HepG2 (cell line): ENCODE measurements at regions not wholly inside any gene's neighbourhood (a gene's known extent, or its start where the extent isn't known, plus 50 kb on each side); places are given as distances from the start of the nearest gene placed in this dataset.

Experiments
- ATAC-seq: fragments of 200-7000 bp; cut with Tn5 transposase; 3 replicates; pipeline ENCODE4 v1.9.1; 2020; ENCODE audit warnings: mild to moderate bottlenecking, moderate library complexity
- BruUV-seq: library from RNA; stranded (reverse); fragments of 400-500 nt; replicated peaks from 2 replicates; lab custom pipeline; 2021; lab: Mats Ljungman, UMichigan
- CTCF ChIA-PET: fragments of 300-600 bp; formaldehyde crosslinking; extraction: SDS; loops from one replicate; lab custom pipeline; 2021; ENCODE audit warnings: low total read pairs, inconsistent platforms, low intra/inter-chr PET ratio; lab: Yijun Ruan, JAX
- POLR2A ChIA-PET: fragments of 350-600 bp; sonication (Branson Sonifier 250); formaldehyde crosslinking; loops from one replicate; lab custom pipeline; 2020; ENCODE audit warnings: antibody characterized with exemption, inconsistent platforms; lab: Yijun Ruan, JAX
- DNase-seq: peaks from one replicate; pipeline ENCODE4 v3.0.0-alpha.2; 2015; ENCODE audit warnings: low spot score
- FAIRE-seq: peaks from 3 replicates; lab custom pipeline; 2011; peaks lifted over from hg19 to GRCh38; lab: Jason Lieb, UNC
- H2AFZ ChIP-seq: one replicate; pipeline ENCODE4 v1.6.1; 2011; ENCODE audit warnings: low read length, inconsistent platforms
- H3K27ac ChIP-seq: fragments of 300-600 bp; 3 replicates; pipeline ENCODE4 v1.8.0; 2011; ENCODE audit warnings: mixed run types, mild to moderate bottlenecking, mixed read lengths, low read length, inconsistent platforms; ENCODE audit not compliant: insufficient read depth; ENCODE audit errors: extremely low read length
- H3K27me3 ChIP-seq, 2 experiments: fragments of 200-600 bp in 1 of 2; 2 replicates in 1 of 2; 3 replicates in 1 of 2; pipeline versions ENCODE4 v1.6.0 to v1.8.0; 2011; ENCODE audit warnings: low read length in 2 of 2, mild to moderate bottlenecking in 2 of 2, moderate library complexity in 2 of 2, inconsistent platforms in 1 of 2; ENCODE audit not compliant: insufficient read depth in 2 of 2, control insufficient read depth in 1 of 2
- H3K36me3 ChIP-seq, 2 experiments: fragments of 200-600 bp in 1 of 2; replicated peaks in 1 of 2; 2 replicates in 1 of 2; 3 replicates in 1 of 2; pipeline versions ENCODE4 v1.5.1 to v1.8.0; 2011; ENCODE audit warnings: low read length in 2 of 2, inconsistent platforms in 1 of 2; ENCODE audit not compliant: insufficient read depth in 2 of 2, control insufficient read depth in 1 of 2
- H3K4me1 ChIP-seq: 2 replicates; pipeline ENCODE4 v1.5.1; 2012; ENCODE audit warnings: low read length, inconsistent platforms; ENCODE audit not compliant: insufficient read depth
- H3K4me2 ChIP-seq: 2 replicates; pipeline ENCODE4 v1.6.0; 2011; ENCODE audit warnings: low read depth, low read length, inconsistent platforms
- H3K4me3 ChIP-seq, 3 experiments: fragments of 200-600 bp in 1 of 3; sonication (generic), shearing (Covaris generic) in 1 of 3; replicated peaks in 1 of 3; 2 replicates each; pipeline ENCODE4 v1.5.1; 2011 to 2016; ENCODE audit warnings: low read length in 3 of 3, inconsistent platforms in 2 of 3, low read depth in 2 of 3, mild to moderate bottlenecking in 2 of 3, control low read depth in 1 of 3, mixed read lengths in 1 of 3; ENCODE audit not compliant: insufficient read depth in 1 of 3
- H3K79me2 ChIP-seq: one replicate; pipeline ENCODE4 v1.6.1; 2011; ENCODE audit warnings: low read length, inconsistent platforms; ENCODE audit not compliant: insufficient read depth
- H3K9ac ChIP-seq: 2 replicates; pipeline ENCODE4 v1.6.0; 2011; ENCODE audit warnings: mild to moderate bottlenecking, low read depth, low read length, inconsistent platforms; ENCODE audit not compliant: insufficient read depth
- H3K9me3 ChIP-seq: 2 replicates; pipeline ENCODE4 v1.5.1; 2012; ENCODE audit warnings: mild to moderate bottlenecking, low read length
- H4K20me1 ChIP-seq: 2 replicates; pipeline ENCODE4 v1.6.0; 2011; ENCODE audit warnings: inconsistent platforms, mild to moderate bottlenecking, low read length, moderate library complexity; ENCODE audit not compliant: insufficient read depth
- DNMT1 ChIP-seq: sonication (generic); formaldehyde crosslinking; IDR thresholded peaks from 2 replicates; pipeline ENCODE4 v1.5.1; 2020; ENCODE audit warnings: mild to moderate bottlenecking, missing genetic modification reagents
- GFI1 ChIP-seq: sonication (generic); formaldehyde crosslinking; IDR thresholded peaks from 2 replicates; pipeline ENCODE4 v1.5.0; 2020; ENCODE audit warnings: missing genetic modification reagents, mild to moderate bottlenecking, borderline replicate concordance
- IKZF4 ChIP-seq: sonication (generic); formaldehyde crosslinking; IDR thresholded peaks from 2 replicates; pipeline ENCODE4 v1.5.1; 2020; ENCODE audit warnings: borderline replicate concordance, mild to moderate bottlenecking, low read depth, missing genetic modification reagents; ENCODE audit errors: not compliant biosample characterization
- KDM4B ChIP-seq: sonication (generic); formaldehyde crosslinking; IDR thresholded peaks from 2 replicates; pipeline ENCODE4 v1.4.0; 2020; ENCODE audit warnings: missing genetic modification reagents
- KDM6A ChIP-seq: IDR thresholded peaks from 2 replicates; pipeline ENCODE4 v1.6.1; 2016; ENCODE audit warnings: low read depth
- RERE ChIP-seq: IDR thresholded peaks from 2 replicates; pipeline ENCODE4 v1.6.1; 2016; ENCODE audit warnings: low read depth, missing genetic modification reagents, missing compliant biosample characterization
- ZNF234 ChIP-seq: sonication (generic); formaldehyde crosslinking; conservative IDR thresholded peaks from 2 replicates; pipeline ENCODE4 v1.5.1; 2020; ENCODE audit warnings: mild to moderate bottlenecking, missing genetic modification reagents
- ZNF503 ChIP-seq: sonication (generic); formaldehyde crosslinking; IDR thresholded peaks from 2 replicates; pipeline ENCODE4 v1.4.0; 2020; ENCODE audit warnings: missing genetic modification reagents
- ZNF598 ChIP-seq: sonication (generic); formaldehyde crosslinking; IDR thresholded peaks from 2 replicates; pipeline ENCODE4 v1.5.1; 2020; ENCODE audit warnings: mild to moderate bottlenecking, missing genetic modification reagents, borderline replicate concordance
- ZNF775 ChIP-seq: sonication (generic); formaldehyde crosslinking; IDR thresholded peaks from 2 replicates; pipeline ENCODE4 v1.4.0; 2020; ENCODE audit warnings: missing genetic modification reagents, mild to moderate bottlenecking, moderate library complexity, borderline replicate concordance
- ZNF891 ChIP-seq: sonication (generic); formaldehyde crosslinking; IDR thresholded peaks from 2 replicates; pipeline ENCODE4 v1.5.0; 2020; ENCODE audit warnings: mild to moderate bottlenecking, missing genetic modification reagents
- WGBS: methylation state at CpG from one replicate; pipeline ENCODE4 v1.1.6; 2017; ENCODE audit warnings: low lambda C conversion rate; 5-methylcytosine and 5-hydroxymethylcytosine counted together
- in situ Hi-C: cut with HindIII; loops from 2 replicates; pipeline ENCODE4 v1.10.0; 2017; ENCODE audit warnings: low pct_unique_long_range_greater_than_20kb; ENCODE audit not compliant: extremely low pct_ligation_motif_present
- intact Hi-C: fragments of 100-400 bp; cut with micrococcal nuclease; formaldehyde crosslinking; loops from one replicate; pipeline ENCODE4 v1.10.0; 2022; ENCODE audit not compliant: unreplicated experiment
- TF ChIP-seq, protein P1 (sequence below): IDR thresholded peaks from 2 replicates; pipeline ENCODE4 v1.6.1; 2018; ENCODE audit warnings: missing genetic modification reagents
- TF ChIP-seq, protein P2 (sequence below): sonication (generic); formaldehyde crosslinking; IDR thresholded peaks from 2 replicates; pipeline ENCODE4 v1.4.0; 2020; ENCODE audit warnings: low read depth, missing genetic modification reagents

- no peaks in the 10 kb centered on the region for H3K4me1 ChIP-seq
- 4% methylated on average over 1 of the region's 1 CpG for WGBS
- no peak overlapping the region for H2AFZ ChIP-seq
- intact Hi-C loops (no loop called here), in situ Hi-C loops (no loop called here)
- H4K20me1 ChIP-seq = no peaks in the 10 kb centered on the region
- no TSS peak for BruUV-seq
- H3K79me2 ChIP-seq = no peaks in the 10 kb centered on the region
- no peak overlapping the region for H3K27ac ChIP-seq
- no peaks in the 10 kb centered on the region; a peak in 1 of 5 replicates for H3K36me3 ChIP-seq
- H3K4me2 ChIP-seq = no peak overlapping the region
- H3K27me3 ChIP-seq = peaks cover 0 to 10% of the 10 kb centered on the region in 2 experiments; a peak in 2 of 5 replicates
- ChIA-PET CTCF (no interaction called here), POLR2A (no interaction called here)
- no peaks in the 10 kb centered on the region for H3K9me3 ChIP-seq
- DNase-seq (no peak), FAIRE-seq (no peak), ATAC-seq (no peak)
- no peak overlapping the region for H3K9ac ChIP-seq
- no peak overlapping the region for H3K4me3 ChIP-seq
- TF ChIP-seq KDM6A (no peak), ZNF503 (CRISPR knock-in tag) (no peak), ZNF891 (CRISPR knock-in tag) (no peak), ZNF598 (CRISPR knock-in tag) (no peak), ZNF234 (no peak), ZNF775 (no peak), RERE (no peak), KDM4B (CRISPR knock-in tag) (no peak), IKZF4 (no peak), DNMT1 (CRISPR knock-in tag) (no peak), GFI1 (CRISPR knock-in tag) (no peak)
- TF ChIP-seq, protein P1, sequence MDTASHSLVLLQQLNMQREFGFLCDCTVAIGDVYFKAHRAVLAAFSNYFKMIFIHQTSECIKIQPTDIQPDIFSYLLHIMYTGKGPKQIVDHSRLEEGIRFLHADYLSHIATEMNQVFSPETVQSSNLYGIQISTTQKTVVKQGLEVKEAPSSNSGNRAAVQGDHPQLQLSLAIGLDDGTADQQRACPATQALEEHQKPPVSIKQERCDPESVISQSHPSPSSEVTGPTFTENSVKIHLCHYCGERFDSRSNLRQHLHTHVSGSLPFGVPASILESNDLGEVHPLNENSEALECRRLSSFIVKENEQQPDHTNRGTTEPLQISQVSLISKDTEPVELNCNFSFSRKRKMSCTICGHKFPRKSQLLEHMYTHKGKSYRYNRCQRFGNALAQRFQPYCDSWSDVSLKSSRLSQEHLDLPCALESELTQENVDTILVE (CRISPR knock-in tag) = no peak
- TF ChIP-seq, protein P2, sequence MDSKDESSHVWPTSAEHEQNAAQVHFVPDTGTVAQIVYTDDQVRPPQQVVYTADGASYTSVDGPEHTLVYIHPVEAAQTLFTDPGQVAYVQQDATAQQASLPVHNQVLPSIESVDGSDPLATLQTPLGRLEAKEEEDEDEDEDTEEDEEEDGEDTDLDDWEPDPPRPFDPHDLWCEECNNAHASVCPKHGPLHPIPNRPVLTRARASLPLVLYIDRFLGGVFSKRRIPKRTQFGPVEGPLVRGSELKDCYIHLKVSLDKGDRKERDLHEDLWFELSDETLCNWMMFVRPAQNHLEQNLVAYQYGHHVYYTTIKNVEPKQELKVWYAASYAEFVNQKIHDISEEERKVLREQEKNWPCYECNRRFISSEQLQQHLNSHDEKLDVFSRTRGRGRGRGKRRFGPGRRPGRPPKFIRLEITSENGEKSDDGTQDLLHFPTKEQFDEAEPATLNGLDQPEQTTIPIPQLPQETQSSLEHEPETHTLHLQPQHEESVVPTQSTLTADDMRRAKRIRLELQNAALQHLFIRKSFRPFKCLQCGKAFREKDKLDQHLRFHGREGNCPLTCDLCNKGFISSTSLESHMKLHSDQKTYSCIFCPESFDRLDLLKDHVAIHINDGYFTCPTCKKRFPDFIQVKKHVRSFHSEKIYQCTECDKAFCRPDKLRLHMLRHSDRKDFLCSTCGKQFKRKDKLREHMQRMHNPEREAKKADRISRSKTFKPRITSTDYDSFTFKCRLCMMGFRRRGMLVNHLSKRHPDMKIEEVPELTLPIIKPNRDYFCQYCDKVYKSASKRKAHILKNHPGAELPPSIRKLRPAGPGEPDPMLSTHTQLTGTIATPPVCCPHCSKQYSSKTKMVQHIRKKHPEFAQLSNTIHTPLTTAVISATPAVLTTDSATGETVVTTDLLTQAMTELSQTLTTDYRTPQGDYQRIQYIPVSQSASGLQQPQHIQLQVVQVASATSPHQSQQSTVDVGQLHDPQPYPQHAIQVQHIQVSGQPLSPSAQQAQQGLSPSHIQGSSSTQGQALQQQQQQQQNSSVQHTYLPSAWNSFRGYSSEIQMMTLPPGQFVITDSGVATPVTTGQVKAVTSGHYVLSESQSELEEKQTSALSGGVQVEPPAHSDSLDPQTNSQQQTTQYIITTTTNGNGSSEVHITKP = no peak
Observed at GRCh38 chr17:72011561-72011960, 109.3 kb upstream of the SOX9 start.
